ENCODE measurements at regions not wholly inside any gene's neighbourhood (a gene's known extent, or its start where the extent isn't known, plus 50 kb on each side); places are given as distances from the start of the nearest gene placed in this dataset.

GRCh38 chr6:108774555-108774954, 73.7 kb upstream of the ARMC2 start:
- dilution Hi-C loops (cut with MboI; ENCODE audit: extremely low pct_ligation_motif_present, low sequenced_read_pairs), result no loop called here
- no peak overlapping the region for H3K4me3 ChIP-seq (ENCODE audit: control insufficient read depth in 2 of 3, extremely low read depth in 1 of 3, insufficient read depth in 2 of 3, low read depth in 1 of 3, low read length in 3 of 3)
- H2AFZ ChIP-seq (ENCODE audit: control insufficient read depth, low read length), result no peak overlapping the region
- no peak overlapping the region for H3K9ac ChIP-seq (ENCODE audit: control insufficient read depth, extremely low read depth, insufficient read depth, low read length)
- no peak for FAIRE-seq
- no peaks in the 10 kb centered on the region for H3K27me3 ChIP-seq (ENCODE audit: control insufficient read depth, extremely low read depth, insufficient read depth, low read length)
- H3K4me1 ChIP-seq (ENCODE audit: control insufficient read depth, extremely low read depth, insufficient read depth, low read length), result no peaks in the 10 kb centered on the region
- no peaks in the 10 kb centered on the region for H3K79me2 ChIP-seq (ENCODE audit: control insufficient read depth, insufficient read depth, low read length)
- H3K9me3 ChIP-seq (ENCODE audit: control insufficient read depth, low read depth, low read length), result no peaks in the 10 kb centered on the region
- TF ChIP-seq EZH2 (IDR thresholded peaks at IDR 0.05; ENCODE audit: low read length) (no peak), CTCF (optimal IDR thresholded peaks at IDR 0.05 in 1 of 3, IDR thresholded peaks at IDR 0.05 in 1 of 3, conservative IDR thresholded peaks at IDR 0.05 in 1 of 3; ENCODE audit: extremely low read depth in 1 of 3, insufficient read depth in 2 of 3, low read length in 3 of 3) (no peak)
- no peak overlapping the region for H3K27ac ChIP-seq (ENCODE audit: control insufficient read depth, insufficient read depth, low read length)
- H3K9me1 ChIP-seq (ENCODE audit: control insufficient read depth, extremely low read depth, insufficient read depth, low read length), result no peaks in the 10 kb centered on the region
- no peak overlapping the region for H3K4me2 ChIP-seq (ENCODE audit: control insufficient read depth, extremely low read depth, insufficient read depth, low read depth, low read length)
- no peaks in the 10 kb centered on the region for H3K36me3 ChIP-seq (ENCODE audit: control insufficient read depth in 2 of 2, extremely low read depth in 1 of 2, insufficient read depth in 2 of 2, low read length in 2 of 2)
- DNase-seq (ENCODE audit: low read depth, low spot score), result no peak
- H4K20me1 ChIP-seq (ENCODE audit: control insufficient read depth, extremely low read depth, insufficient read depth, low read length), result no peaks in the 10 kb centered on the region

GRCh38 chr6:108777536-108777935, 70.7 kb upstream of the ARMC2 start:
- dilution Hi-C loops (cut with MboI; ENCODE audit: extremely low pct_ligation_motif_present, low sequenced_read_pairs), result no loop called here
- Histone ChIP-seq H3K9me1 (ENCODE audit: control insufficient read depth, extremely low read depth, insufficient read depth, low read length) (no peaks in the 10 kb centered on the region), H3K9ac (ENCODE audit: control insufficient read depth, extremely low read depth, insufficient read depth, low read length) (no peak overlapping the region), H3K27ac (ENCODE audit: control insufficient read depth, insufficient read depth, low read length) (no peak overlapping the region), H3K4me3 (ENCODE audit: control insufficient read depth in 2 of 3, extremely low read depth in 1 of 3, insufficient read depth in 2 of 3, low read depth in 1 of 3, low read length in 3 of 3) (no peak overlapping the region), H3K27me3 (ENCODE audit: control insufficient read depth, extremely low read depth, insufficient read depth, low read length) (no peaks in the 10 kb centered on the region), H3K9me3 (ENCODE audit: control insufficient read depth, low read depth, low read length) (no peaks in the 10 kb centered on the region), H3K4me1 (ENCODE audit: control insufficient read depth, extremely low read depth, insufficient read depth, low read length) (peaks cover 13% of the 10 kb centered on the region), H3K36me3 (ENCODE audit: control insufficient read depth in 2 of 2, extremely low read depth in 1 of 2, insufficient read depth in 2 of 2, low read length in 2 of 2) (no peaks in the 10 kb centered on the region), H4K20me1 (ENCODE audit: control insufficient read depth, extremely low read depth, insufficient read depth, low read length) (no peaks in the 10 kb centered on the region), H3K79me2 (ENCODE audit: control insufficient read depth, insufficient read depth, low read length) (no peaks in the 10 kb centered on the region), H2AFZ (ENCODE audit: control insufficient read depth, low read length) (no peak overlapping the region), H3K4me2 (ENCODE audit: control insufficient read depth, extremely low read depth, insufficient read depth, low read depth, low read length) (no peak overlapping the region)
- DNase-seq (ENCODE audit: low read depth, low spot score), result no peak
- TF ChIP-seq EZH2 (IDR thresholded peaks at IDR 0.05; ENCODE audit: low read length) (no peak), CTCF (optimal IDR thresholded peaks at IDR 0.05 in 1 of 3, IDR thresholded peaks at IDR 0.05 in 1 of 3, conservative IDR thresholded peaks at IDR 0.05 in 1 of 3; ENCODE audit: extremely low read depth in 1 of 3, insufficient read depth in 2 of 3, low read length in 3 of 3) (no peak)
- FAIRE-seq, result no peak

All from keratinocyte (primary cell).